ENCODE measurements at regions not wholly inside any gene's neighbourhood (a gene's known extent, or its start where the extent isn't known, plus 50 kb on each side); places are given as distances from the start of the nearest gene placed in this dataset.
"Not testable (repeated sequence)": the region's sequence is repeated elsewhere in the genome, so short reads cannot be mapped to it uniquely, and the experiment has no call there.

GRCh38 chr11:12585861-12586260 is 88.4 kb upstream of the TEAD1 start:
- H3K27me3 Mint-ChIP-seq: peaks cover 4% of the 10 kb centered on the region
- H3K27ac Mint-ChIP-seq: no peak overlapping the region
- H3K36me3 Mint-ChIP-seq (ENCODE audit: insufficient read depth): no peaks in the 10 kb centered on the region
- H3K9me3 Mint-ChIP-seq (ENCODE audit: low read depth): no peaks in the 10 kb centered on the region
- no peak for TF ChIP-seq CTCF (IDR thresholded peaks at IDR 0.05; ENCODE audit: unreplicated experiment)
- no peak for DNase-seq (ENCODE audit: low spot score, unreplicated experiment)
- no peaks in the 10 kb centered on the region for H3K4me1 Mint-ChIP-seq (ENCODE audit: low read depth)
- H3K4me3 Mint-ChIP-seq (ENCODE audit: low read depth): no peak overlapping the region

- no peak overlapping the region for H3K4me3 Mint-ChIP-seq (ENCODE audit: low read depth)
- H3K36me3 Mint-ChIP-seq (ENCODE audit: insufficient read depth): no peaks in the 10 kb centered on the region
- no peak for DNase-seq (ENCODE audit: low spot score, unreplicated experiment)
Observed at GRCh38 chr11:12587333-12587991, 86.8 kb upstream of the TEAD1 start.

GRCh38 chr11:12591706-12592105 is 82.5 kb upstream of the TEAD1 start:
- Mint-ChIP-seq H3K27ac (no peak overlapping the region), H3K36me3 (ENCODE audit: insufficient read depth) (no peaks in the 10 kb centered on the region), H3K27me3 (peaks cover 4% of the 10 kb centered on the region), H3K4me3 (ENCODE audit: low read depth) (no peak overlapping the region), H3K4me1 (ENCODE audit: low read depth) (no peaks in the 10 kb centered on the region), H3K9me3 (ENCODE audit: low read depth) (peaks cover 2% of the 10 kb centered on the region)
- no peak for DNase-seq (ENCODE audit: low spot score, unreplicated experiment)
- TF ChIP-seq CTCF (IDR thresholded peaks at IDR 0.05; ENCODE audit: unreplicated experiment): no peak

More at GRCh38 chr11:12587333-12587991, 86.8 kb upstream of the TEAD1 start:
- Mint-ChIP-seq H3K27me3 (peaks cover 4% of the 10 kb centered on the region), H3K9me3 (ENCODE audit: low read depth) (no peaks in the 10 kb centered on the region), H3K4me1 (ENCODE audit: low read depth) (no peaks in the 10 kb centered on the region), H3K27ac (no peak overlapping the region)
- TF ChIP-seq CTCF (IDR thresholded peaks at IDR 0.05; ENCODE audit: unreplicated experiment): no peak

GRCh38 chr11:12592283-12592682 is 81.9 kb upstream of the TEAD1 start:
- Mint-ChIP-seq H3K27ac (no peak overlapping the region), H3K9me3 (ENCODE audit: low read depth) (peaks cover 2% of the 10 kb centered on the region), H3K27me3 (peaks cover 4% of the 10 kb centered on the region), H3K4me1 (ENCODE audit: low read depth) (no peaks in the 10 kb centered on the region), H3K36me3 (ENCODE audit: insufficient read depth) (no peaks in the 10 kb centered on the region), H3K4me3 (ENCODE audit: low read depth) (no peak overlapping the region)
- TF ChIP-seq CTCF (IDR thresholded peaks at IDR 0.05; ENCODE audit: unreplicated experiment): no peak
- DNase-seq (ENCODE audit: low spot score, unreplicated experiment): no peak

GRCh38 chr11:12595089-12595847 is 79.0 kb upstream of the TEAD1 start:
- H3K4me3 Mint-ChIP-seq (ENCODE audit: low read depth); H3K27me3 Mint-ChIP-seq; H3K36me3 Mint-ChIP-seq (ENCODE audit: insufficient read depth); H3K4me1 Mint-ChIP-seq (ENCODE audit: low read depth); H3K27ac Mint-ChIP-seq; H3K9me3 Mint-ChIP-seq (ENCODE audit: low read depth); DNase-seq (ENCODE audit: low spot score, unreplicated experiment): not testable (repeated sequence)

Data from progenitor cell of endocrine pancreas (in vitro differentiated cells).